B cell (primary cell): ENCODE measurements at regions not wholly inside any gene's neighbourhood (a gene's known extent, or its start where the extent isn't known, plus 50 kb on each side); places are given as distances from the start of the nearest gene placed in this dataset.

Source experiments
- ATAC-seq: fragments of 200-7000 bp; cut with Tn5 transposase; one replicate; pipeline ENCODE4 v1.10.0; 2021; ENCODE audit warnings: low read depth, mild to moderate bottlenecking, moderate number of reproducible peaks, moderate library complexity
- CTCF ChIA-PET: fragments of 350-600 bp; sonication (Branson Sonifier 250); formaldehyde crosslinking; loops from one replicate; lab custom pipeline; 2021; ENCODE audit warnings: antibody characterized with exemption, inconsistent platforms; lab: Charles Lee
- POLR2A ChIA-PET: fragments of 350-600 bp; sonication (Branson Sonifier 250); formaldehyde crosslinking; loops from one replicate; lab custom pipeline; 2021; ENCODE audit warnings: antibody characterized with exemption; lab: Charles Lee
- DNase-seq: peaks from one replicate; pipeline ENCODE4 v3.0.0; 2013
- H2AFZ ChIP-seq: 2 replicates; pipeline ENCODE4 v1.6.1; 2012; ENCODE audit warnings: mild to moderate bottlenecking, low read depth, low read length; ENCODE audit not compliant: insufficient read depth, poor library complexity, severe bottlenecking
- H3K27ac ChIP-seq, 2 donors: 1 replicate in 1 of 2; 2 replicates in 1 of 2; pipeline ENCODE4 v1.5.1; 2012 to 2013; ENCODE audit warnings: low read length in 2 of 2, mild to moderate bottlenecking in 2 of 2, moderate library complexity in 1 of 2
- H3K27me3 ChIP-seq, 4 experiments: fragments of 200-600 bp in 1 of 4; sonication (generic) in 1 of 4; replicated peaks in 1 of 4; 1 replicate in 2 of 4; 2 replicates in 2 of 4; pipeline versions ENCODE4 v1.6.1 to v1.7.0; 2013 to 2016; ENCODE audit warnings: low read length in 3 of 4, mild to moderate bottlenecking in 2 of 4, mixed read lengths in 1 of 4, moderate library complexity in 1 of 4; ENCODE audit not compliant: insufficient read depth in 4 of 4, control insufficient read depth in 3 of 4; ENCODE audit errors: control extremely low read depth in 1 of 4
- H3K36me3 ChIP-seq, 2 experiments: replicated peaks in 1 of 2; 1 replicate in 1 of 2; 2 replicates in 1 of 2; pipeline versions ENCODE4 v1.6.1 to v1.7.1; 2013; ENCODE audit warnings: low read length in 1 of 2; ENCODE audit not compliant: insufficient read depth in 2 of 2, control insufficient read depth in 1 of 2; ENCODE audit errors: control extremely low read depth in 1 of 2, extremely low read depth in 1 of 2
- H3K4me1 ChIP-seq, 2 donors: fragments of 200-600 bp in 1 of 2; sonication (generic) in 1 of 2; 1 replicate in 1 of 2; 2 replicates in 1 of 2; pipeline versions ENCODE4 v1.5.1 to v1.6.1; 2013 to 2017; ENCODE audit warnings: low read length in 2 of 2; ENCODE audit not compliant: control insufficient read depth in 2 of 2, insufficient read depth in 2 of 2
- H3K4me2 ChIP-seq: replicated peaks from 2 replicates; pipeline ENCODE3; 2012; ENCODE audit warnings: mild to moderate bottlenecking, low read depth, low read length; ENCODE audit not compliant: poor library complexity, severe bottlenecking
- H3K4me3 ChIP-seq, 5 experiments: fragments of 200-600 bp in 1 of 5; sonication (generic) in 1 of 5; 1 replicate in 3 of 5; 2 replicates in 2 of 5; pipeline versions ENCODE4 v1.5.1 to v1.7.0; 2011 to 2016; ENCODE audit warnings: low read length in 4 of 5, mild to moderate bottlenecking in 4 of 5, low read depth in 2 of 5, control low read depth in 1 of 5, moderate library complexity in 1 of 5; ENCODE audit not compliant: insufficient read depth in 1 of 5; ENCODE audit errors: control extremely low read depth in 1 of 5, extremely low read depth in 1 of 5
- H3K79me2 ChIP-seq: fragments of 200-600 bp; sonication (generic); one replicate; pipeline ENCODE4 v1.6.0; 2016; ENCODE audit warnings: low read length; ENCODE audit not compliant: control insufficient read depth, insufficient read depth
- H3K9ac ChIP-seq: fragments of 200-600 bp; sonication (generic); 2 replicates; pipeline ENCODE4 v1.6.1; 2017; ENCODE audit warnings: mild to moderate bottlenecking, low read length, moderate library complexity
- H3K9me3 ChIP-seq, 3 donors: one replicate each; pipeline versions ENCODE4 v1.6.1 to v1.7.1; 2013; ENCODE audit warnings: low read length in 2 of 3; ENCODE audit not compliant: control insufficient read depth in 2 of 3, insufficient read depth in 1 of 3; ENCODE audit errors: control extremely low read depth in 1 of 3
- H4K20me1 ChIP-seq: 2 replicates; pipeline ENCODE4 v1.6.0; 2012; ENCODE audit warnings: mild to moderate bottlenecking, low read length; ENCODE audit not compliant: insufficient read depth, control insufficient read depth, poor library complexity, severe bottlenecking
- H3K27ac Mint-ChIP-seq: one replicate; pipeline ENCODE4 v1.8.0; 2021; ENCODE audit warnings: mixed read lengths
- H3K27me3 Mint-ChIP-seq: one replicate; pipeline ENCODE4 v1.8.0; 2021; ENCODE audit warnings: mixed read lengths
- H3K4me1 Mint-ChIP-seq: one replicate; pipeline ENCODE4 v1.8.0; 2021; ENCODE audit warnings: mixed read lengths
- H3K4me3 Mint-ChIP-seq: one replicate; pipeline ENCODE4 v1.8.0; 2021; ENCODE audit warnings: mixed read lengths
- H3K9me3 Mint-ChIP-seq: one replicate; pipeline ENCODE4 v1.8.0; 2022; ENCODE audit warnings: mixed read lengths; ENCODE audit not compliant: insufficient read depth
- EZH2 ChIP-seq: IDR thresholded peaks from 2 replicates; pipeline ENCODE4 v1.6.1; 2012; ENCODE audit warnings: borderline replicate concordance, low read depth, mild to moderate bottlenecking, moderate library complexity, low read length; ENCODE audit not compliant: insufficient read depth, poor library complexity, severe bottlenecking
- WGBS: methylation state at CpG from one replicate; pipeline ENCODE4 v1.1.5; 2013; ENCODE audit warnings: missing lambda C conversion rate; ENCODE audit not compliant: insufficient coverage; 5-methylcytosine and 5-hydroxymethylcytosine counted together
- intact Hi-C: fragments of 100-400 bp; cut with micrococcal nuclease; formaldehyde crosslinking; loops from one replicate; pipeline ENCODE4 v1.10.0; 2022
- TF ChIP-seq, protein P1 (sequence below): fragments of 200-600 bp; IDR thresholded peaks from one replicate; pipeline ENCODE4 v1.8.0; 2022; ENCODE audit warnings: antibody characterized with exemption, mild to moderate bottlenecking

DNA sequence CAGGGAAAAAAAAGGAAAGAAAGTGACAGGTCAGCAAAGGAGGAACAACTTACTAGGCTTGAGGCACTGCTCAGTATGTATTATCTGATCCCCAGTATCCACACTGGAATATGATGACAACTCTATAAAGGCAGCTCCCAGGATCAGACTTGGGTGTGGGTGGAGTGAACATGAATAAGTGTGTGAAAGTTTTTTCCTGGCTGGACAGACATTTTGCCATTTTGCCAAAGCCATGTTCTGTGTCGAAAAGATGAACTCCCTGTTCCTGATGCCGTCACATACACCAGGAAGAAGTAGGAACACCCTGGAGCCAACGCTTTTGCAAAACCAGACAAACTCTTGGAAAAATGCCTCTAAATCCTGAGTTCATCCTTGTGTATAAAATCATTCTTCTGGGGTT lies 143.2 kb upstream of the MEOX2 start:
- Mint-ChIP-seq H3K9me3 (no peaks in the 10 kb centered on the region), H3K4me3 (no peak overlapping the region), H3K4me1 (no peaks in the 10 kb centered on the region), H3K27ac (no peak overlapping the region), H3K27me3 (no peaks in the 10 kb centered on the region)
- ATAC-seq: no peak
- no peaks in the 10 kb centered on the region for H3K27me3 ChIP-seq
- H3K36me3 ChIP-seq: no peaks in the 10 kb centered on the region
- POLR2A ChIA-PET: no interaction called here
- no peaks in the 10 kb centered on the region for H3K4me1 ChIP-seq
- no peak overlapping the region for H3K27ac ChIP-seq
- H3K9ac ChIP-seq: no peak overlapping the region
- no peak overlapping the region for H3K4me3 ChIP-seq
- no peaks in the 10 kb centered on the region for H4K20me1 ChIP-seq
- DNase-seq: no peak
- 86% methylated on average over 2 of the region's 3 CpGs for WGBS
- no peaks in the 10 kb centered on the region for H3K79me2 ChIP-seq
- no peak overlapping the region for H3K4me2 ChIP-seq
- no peaks in the 10 kb centered on the region for H3K9me3 ChIP-seq
- intact Hi-C loops: no loop called here
- CTCF ChIA-PET: no interaction called here
- TF ChIP-seq, protein P1, sequence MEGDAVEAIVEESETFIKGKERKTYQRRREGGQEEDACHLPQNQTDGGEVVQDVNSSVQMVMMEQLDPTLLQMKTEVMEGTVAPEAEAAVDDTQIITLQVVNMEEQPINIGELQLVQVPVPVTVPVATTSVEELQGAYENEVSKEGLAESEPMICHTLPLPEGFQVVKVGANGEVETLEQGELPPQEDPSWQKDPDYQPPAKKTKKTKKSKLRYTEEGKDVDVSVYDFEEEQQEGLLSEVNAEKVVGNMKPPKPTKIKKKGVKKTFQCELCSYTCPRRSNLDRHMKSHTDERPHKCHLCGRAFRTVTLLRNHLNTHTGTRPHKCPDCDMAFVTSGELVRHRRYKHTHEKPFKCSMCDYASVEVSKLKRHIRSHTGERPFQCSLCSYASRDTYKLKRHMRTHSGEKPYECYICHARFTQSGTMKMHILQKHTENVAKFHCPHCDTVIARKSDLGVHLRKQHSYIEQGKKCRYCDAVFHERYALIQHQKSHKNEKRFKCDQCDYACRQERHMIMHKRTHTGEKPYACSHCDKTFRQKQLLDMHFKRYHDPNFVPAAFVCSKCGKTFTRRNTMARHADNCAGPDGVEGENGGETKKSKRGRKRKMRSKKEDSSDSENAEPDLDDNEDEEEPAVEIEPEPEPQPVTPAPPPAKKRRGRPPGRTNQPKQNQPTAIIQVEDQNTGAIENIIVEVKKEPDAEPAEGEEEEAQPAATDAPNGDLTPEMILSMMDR: no peak
- TF ChIP-seq EZH2: no peak
- H2AFZ ChIP-seq: no peak overlapping the region

DNA sequence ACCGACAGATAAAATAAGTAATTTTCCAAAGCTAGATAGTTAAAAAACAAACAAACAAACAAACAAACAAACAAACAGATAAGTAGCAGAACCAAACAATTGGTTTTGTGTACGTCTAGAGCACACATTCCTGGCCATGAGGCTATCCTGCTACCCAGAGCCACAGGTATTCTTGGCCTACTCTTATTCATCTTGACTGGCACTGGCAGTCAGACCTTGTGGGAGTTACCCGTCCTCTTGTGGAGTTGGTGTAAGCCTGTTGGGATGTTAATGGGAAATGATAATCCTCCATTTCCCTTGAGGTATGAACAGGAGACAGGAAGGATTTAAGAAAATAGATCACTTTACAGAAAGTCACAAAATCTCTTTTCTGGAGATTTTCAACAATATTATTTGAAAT lies 142.4 kb upstream of the MEOX2 start:
- Histone ChIP-seq H4K20me1 (no peaks in the 10 kb centered on the region), H3K36me3 (no peaks in the 10 kb centered on the region), H3K4me1 (no peaks in the 10 kb centered on the region), H3K9ac (no peak overlapping the region), H3K9me3 (no peaks in the 10 kb centered on the region), H3K27me3 (no peaks in the 10 kb centered on the region), H3K4me3 (no peak overlapping the region), H3K79me2 (no peaks in the 10 kb centered on the region), H3K27ac (no peak overlapping the region), H2AFZ (no peak overlapping the region), H3K4me2 (no peak overlapping the region)
- CTCF ChIA-PET: no interaction called here
- POLR2A ChIA-PET: no interaction called here
- no peak for ATAC-seq
- no peak for DNase-seq
- TF ChIP-seq, protein P1: no peak
- no peak for TF ChIP-seq EZH2
- intact Hi-C loops: no loop called here
- Mint-ChIP-seq H3K27ac (no peak overlapping the region), H3K4me3 (no peak overlapping the region), H3K4me1 (no peaks in the 10 kb centered on the region), H3K27me3 (no peaks in the 10 kb centered on the region), H3K9me3 (no peaks in the 10 kb centered on the region)
- 83% methylated on average over 1 of the region's 3 CpGs for WGBS
